B cell (primary cell): ENCODE measurements at regions not wholly inside any gene's neighbourhood (a gene's known extent, or its start where the extent isn't known, plus 50 kb on each side); places are given as distances from the start of the nearest gene placed in this dataset.

Experiments used
- EZH2 ChIP-seq: IDR thresholded peaks from 2 replicates; pipeline ENCODE4 v1.6.1; 2012; ENCODE audit warnings: borderline replicate concordance, low read depth, mild to moderate bottlenecking, moderate library complexity, low read length; ENCODE audit not compliant: insufficient read depth, poor library complexity, severe bottlenecking
- TF ChIP-seq, protein P1 (sequence below): fragments of 200-600 bp; IDR thresholded peaks from one replicate; pipeline ENCODE4 v1.8.0; 2022; ENCODE audit warnings: antibody characterized with exemption, mild to moderate bottlenecking

DNA sequence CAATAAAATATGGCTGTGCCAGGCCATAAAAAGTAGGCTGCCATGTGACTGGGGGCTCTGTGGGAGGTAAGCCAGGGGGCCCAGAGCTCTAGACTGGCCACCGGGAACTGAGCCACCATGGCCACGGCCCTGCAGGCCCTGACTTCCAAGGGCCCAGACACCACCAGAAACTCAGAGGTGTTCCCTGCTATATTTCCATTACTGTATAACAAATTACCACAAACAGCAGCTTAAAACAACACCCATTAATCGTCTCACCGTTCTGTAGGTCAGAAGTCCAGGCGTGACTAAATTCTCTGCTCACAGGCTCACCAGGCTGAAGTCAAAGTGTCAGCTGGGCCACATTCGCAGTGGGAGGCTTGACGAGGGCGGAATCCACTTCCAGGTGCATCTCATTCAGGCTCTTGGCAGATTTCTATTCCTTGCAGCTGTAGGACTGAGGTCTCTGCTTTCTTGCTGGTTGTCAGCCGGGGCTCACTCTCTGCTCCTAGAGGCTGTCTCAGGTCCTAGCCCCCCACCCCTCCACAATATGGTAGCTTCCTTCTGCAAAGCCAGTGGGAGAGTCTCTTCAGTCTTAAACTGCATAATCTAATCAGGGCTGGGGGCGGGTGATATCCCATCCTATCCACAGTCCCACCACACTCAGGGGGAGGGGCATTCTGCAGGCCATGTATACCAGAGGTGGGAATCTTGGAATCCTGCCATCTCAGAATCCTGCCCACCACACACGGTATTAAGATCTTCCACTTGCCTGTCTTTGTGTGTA is 125.4 kb downstream of the C5orf15 start:
- TF ChIP-seq, protein P1, sequence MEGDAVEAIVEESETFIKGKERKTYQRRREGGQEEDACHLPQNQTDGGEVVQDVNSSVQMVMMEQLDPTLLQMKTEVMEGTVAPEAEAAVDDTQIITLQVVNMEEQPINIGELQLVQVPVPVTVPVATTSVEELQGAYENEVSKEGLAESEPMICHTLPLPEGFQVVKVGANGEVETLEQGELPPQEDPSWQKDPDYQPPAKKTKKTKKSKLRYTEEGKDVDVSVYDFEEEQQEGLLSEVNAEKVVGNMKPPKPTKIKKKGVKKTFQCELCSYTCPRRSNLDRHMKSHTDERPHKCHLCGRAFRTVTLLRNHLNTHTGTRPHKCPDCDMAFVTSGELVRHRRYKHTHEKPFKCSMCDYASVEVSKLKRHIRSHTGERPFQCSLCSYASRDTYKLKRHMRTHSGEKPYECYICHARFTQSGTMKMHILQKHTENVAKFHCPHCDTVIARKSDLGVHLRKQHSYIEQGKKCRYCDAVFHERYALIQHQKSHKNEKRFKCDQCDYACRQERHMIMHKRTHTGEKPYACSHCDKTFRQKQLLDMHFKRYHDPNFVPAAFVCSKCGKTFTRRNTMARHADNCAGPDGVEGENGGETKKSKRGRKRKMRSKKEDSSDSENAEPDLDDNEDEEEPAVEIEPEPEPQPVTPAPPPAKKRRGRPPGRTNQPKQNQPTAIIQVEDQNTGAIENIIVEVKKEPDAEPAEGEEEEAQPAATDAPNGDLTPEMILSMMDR = no peak
- TF ChIP-seq EZH2 = no peak
